ENCODE measurements at regions not wholly inside any gene's neighbourhood (a gene's known extent, or its start where the extent isn't known, plus 50 kb on each side); places are given as distances from the start of the nearest gene placed in this dataset.

- no peaks in the 10 kb centered on the region for H3K9me3 Mint-ChIP-seq
- H3K4me1 Mint-ChIP-seq: no peaks in the 10 kb centered on the region
- H3K27ac Mint-ChIP-seq: no peak overlapping the region
- ATAC-seq: no peak
- no peaks in the 10 kb centered on the region for H3K36me3 Mint-ChIP-seq (ENCODE audit: low read depth)
- no peaks in the 10 kb centered on the region for H3K27me3 Mint-ChIP-seq
- DNase-seq: no peak
- H3K4me3 Mint-ChIP-seq: no peak overlapping the region
These were observed 987.6 kb downstream of the EFNB2 start for GRCh38 chr13:105547851-105548250.

GRCh38 chr13:105545811-105546210, 989.7 kb downstream of the EFNB2 start:
- ATAC-seq (no peak), DNase-seq (no peak)
- Mint-ChIP-seq H3K4me3 (no peak overlapping the region), H3K4me1 (no peaks in the 10 kb centered on the region), H3K9me3 (no peaks in the 10 kb centered on the region), H3K36me3 (ENCODE audit: low read depth) (no peaks in the 10 kb centered on the region), H3K27ac (no peak overlapping the region), H3K27me3 (no peaks in the 10 kb centered on the region)

GRCh38 chr13:105543742-105544141, 991.7 kb downstream of the EFNB2 start:
- no peak overlapping the region for H3K4me3 Mint-ChIP-seq
- no peak for ATAC-seq
- no peak for DNase-seq
- no peak overlapping the region for H3K27ac Mint-ChIP-seq
- H3K9me3 Mint-ChIP-seq: no peaks in the 10 kb centered on the region
- H3K36me3 Mint-ChIP-seq (ENCODE audit: low read depth): no peaks in the 10 kb centered on the region
- H3K4me1 Mint-ChIP-seq: no peaks in the 10 kb centered on the region
- no peaks in the 10 kb centered on the region for H3K27me3 Mint-ChIP-seq

GRCh38 chr13:105541565-105541964, 993.9 kb downstream of the EFNB2 start:
- H3K4me1 Mint-ChIP-seq: no peaks in the 10 kb centered on the region
- H3K4me3 Mint-ChIP-seq: no peak overlapping the region
- no peak overlapping the region for H3K27ac Mint-ChIP-seq
- no peaks in the 10 kb centered on the region for H3K27me3 Mint-ChIP-seq
- DNase-seq: no peak
- H3K36me3 Mint-ChIP-seq (ENCODE audit: low read depth): no peaks in the 10 kb centered on the region
- no peaks in the 10 kb centered on the region for H3K9me3 Mint-ChIP-seq
- no peak for ATAC-seq

GRCh38 chr13:105538346-105538745, 997.1 kb downstream of the EFNB2 start:
- Mint-ChIP-seq H3K4me3 (no peak overlapping the region), H3K27me3 (no peaks in the 10 kb centered on the region)
- no peak for ATAC-seq

GRCh38 chr13:105537113-105537512, 998.3 kb downstream of the EFNB2 start:
- Mint-ChIP-seq H3K4me1 (no peaks in the 10 kb centered on the region), H3K27ac (no peak overlapping the region), H3K9me3 (peaks cover 10% of the 10 kb centered on the region), H3K36me3 (ENCODE audit: low read depth) (no peaks in the 10 kb centered on the region), H3K4me3 (no peak overlapping the region), H3K27me3 (no peaks in the 10 kb centered on the region)
- no peak for DNase-seq
- no peak for ATAC-seq

More at GRCh38 chr13:105538346-105538745, 997.1 kb downstream of the EFNB2 start:
- Mint-ChIP-seq H3K27ac (no peak overlapping the region), H3K4me1 (no peaks in the 10 kb centered on the region), H3K36me3 (ENCODE audit: low read depth) (no peaks in the 10 kb centered on the region), H3K9me3 (peaks cover 6% of the 10 kb centered on the region)
- DNase-seq: no peak

GRCh38 chr13:105530468-105530867, 1005.0 kb downstream of the EFNB2 start:
- no peaks in the 10 kb centered on the region for H3K27me3 Mint-ChIP-seq
- H3K27ac Mint-ChIP-seq: no peak overlapping the region
- no peaks in the 10 kb centered on the region for H3K4me1 Mint-ChIP-seq
- no peaks in the 10 kb centered on the region for H3K36me3 Mint-ChIP-seq (ENCODE audit: low read depth)
- ATAC-seq (no peak), DNase-seq (no peak)
- H3K9me3 Mint-ChIP-seq: peaks cover 10% of the 10 kb centered on the region
- no peak overlapping the region for H3K4me3 Mint-ChIP-seq

GRCh38 chr13:105527127-105527526, 1008.3 kb downstream of the EFNB2 start:
- no peak for DNase-seq
- H3K9me3 Mint-ChIP-seq: no peaks in the 10 kb centered on the region
- H3K4me3 Mint-ChIP-seq: no peak overlapping the region
- no peak for ATAC-seq
- peaks cover 2% of the 10 kb centered on the region for H3K27me3 Mint-ChIP-seq
- no peak overlapping the region for H3K27ac Mint-ChIP-seq
- H3K36me3 Mint-ChIP-seq (ENCODE audit: low read depth): no peaks in the 10 kb centered on the region
- no peaks in the 10 kb centered on the region for H3K4me1 Mint-ChIP-seq

- no peak for DNase-seq
These were observed 1015.7 kb downstream of the EFNB2 start for GRCh38 chr13:105519771-105520170.

GRCh38 chr13:105518086-105518485, 1017.4 kb downstream of the EFNB2 start:
- H3K27ac Mint-ChIP-seq: no peak overlapping the region
- no peaks in the 10 kb centered on the region for H3K36me3 Mint-ChIP-seq (ENCODE audit: low read depth)
- H3K27me3 Mint-ChIP-seq: no peaks in the 10 kb centered on the region
- no peak overlapping the region for H3K4me3 Mint-ChIP-seq
- no peaks in the 10 kb centered on the region for H3K4me1 Mint-ChIP-seq
- no peaks in the 10 kb centered on the region for H3K9me3 Mint-ChIP-seq
- ATAC-seq: no peak
- no peak for DNase-seq

More at GRCh38 chr13:105519771-105520170, 1015.7 kb downstream of the EFNB2 start:
- ATAC-seq: no peak
- Mint-ChIP-seq H3K27me3 (no peaks in the 10 kb centered on the region), H3K27ac (no peak overlapping the region), H3K9me3 (no peaks in the 10 kb centered on the region), H3K4me1 (no peaks in the 10 kb centered on the region), H3K4me3 (no peak overlapping the region), H3K36me3 (ENCODE audit: low read depth) (no peaks in the 10 kb centered on the region)

- Mint-ChIP-seq H3K4me1 (no peaks in the 10 kb centered on the region), H3K4me3 (no peak overlapping the region), H3K36me3 (ENCODE audit: low read depth) (no peaks in the 10 kb centered on the region), H3K9me3 (no peaks in the 10 kb centered on the region), H3K27ac (no peak overlapping the region), H3K27me3 (no peaks in the 10 kb centered on the region)
- no peak for ATAC-seq
- DNase-seq: no peak
These were observed 1021.1 kb downstream of the EFNB2 start for GRCh38 chr13:105514401-105514800.

- no peaks in the 10 kb centered on the region for H3K4me1 Mint-ChIP-seq
- no peak overlapping the region for H3K27ac Mint-ChIP-seq
- H3K4me3 Mint-ChIP-seq: no peak overlapping the region
- DNase-seq: no peak
- H3K36me3 Mint-ChIP-seq (ENCODE audit: low read depth): no peaks in the 10 kb centered on the region
- ATAC-seq: no peak
- H3K27me3 Mint-ChIP-seq: no peaks in the 10 kb centered on the region
- no peaks in the 10 kb centered on the region for H3K9me3 Mint-ChIP-seq
These were observed 1022.0 kb downstream of the EFNB2 start for GRCh38 chr13:105513448-105513847.

GRCh38 chr13:105509981-105510762, 1025.3 kb downstream of the EFNB2 start:
- no peak for DNase-seq
- H3K9me3 Mint-ChIP-seq: no peaks in the 10 kb centered on the region
- no peaks in the 10 kb centered on the region for H3K4me1 Mint-ChIP-seq
- no peak for ATAC-seq
- H3K4me3 Mint-ChIP-seq: no peak overlapping the region
- H3K27me3 Mint-ChIP-seq: no peaks in the 10 kb centered on the region
- H3K36me3 Mint-ChIP-seq (ENCODE audit: low read depth): no peaks in the 10 kb centered on the region
- H3K27ac Mint-ChIP-seq: no peak overlapping the region

GRCh38 chr13:105506463-105506862, 1029.0 kb downstream of the EFNB2 start:
- Mint-ChIP-seq H3K27ac (no peak overlapping the region), H3K9me3 (no peaks in the 10 kb centered on the region), H3K4me1 (no peaks in the 10 kb centered on the region), H3K4me3 (no peak overlapping the region), H3K36me3 (ENCODE audit: low read depth) (no peaks in the 10 kb centered on the region), H3K27me3 (no peaks in the 10 kb centered on the region)
- ATAC-seq: no peak
- DNase-seq: no peak

- Mint-ChIP-seq H3K4me1 (no peaks in the 10 kb centered on the region), H3K36me3 (ENCODE audit: low read depth) (no peaks in the 10 kb centered on the region), H3K9me3 (no peaks in the 10 kb centered on the region), H3K27me3 (no peaks in the 10 kb centered on the region), H3K27ac (no peak overlapping the region), H3K4me3 (no peak overlapping the region)
- DNase-seq (no peak), ATAC-seq (no peak)
These were observed 1033.3 kb downstream of the EFNB2 start for GRCh38 chr13:105502193-105502592.

GRCh38 chr13:105497597-105497996, 1037.9 kb downstream of the EFNB2 start:
- Mint-ChIP-seq H3K27ac (no peak overlapping the region), H3K4me1 (no peaks in the 10 kb centered on the region), H3K9me3 (no peaks in the 10 kb centered on the region), H3K4me3 (no peak overlapping the region), H3K36me3 (ENCODE audit: low read depth) (no peaks in the 10 kb centered on the region), H3K27me3 (no peaks in the 10 kb centered on the region)
- no peak for ATAC-seq
- DNase-seq: no peak
